GM19397 (cell line): ENCODE measurements at regions not wholly inside any gene's neighbourhood (a gene's known extent, or its start where the extent isn't known, plus 50 kb on each side); places are given as distances from the start of the nearest gene placed in this dataset.

Experiments used
- ATAC-seq: cut with Tn5 transposase; IDR thresholded peaks from one replicate; pipeline ENCODE4 v1.9.1; 2021; ENCODE audit warnings: mild to moderate bottlenecking, moderate library complexity; ENCODE audit not compliant: unreplicated experiment

DNA sequence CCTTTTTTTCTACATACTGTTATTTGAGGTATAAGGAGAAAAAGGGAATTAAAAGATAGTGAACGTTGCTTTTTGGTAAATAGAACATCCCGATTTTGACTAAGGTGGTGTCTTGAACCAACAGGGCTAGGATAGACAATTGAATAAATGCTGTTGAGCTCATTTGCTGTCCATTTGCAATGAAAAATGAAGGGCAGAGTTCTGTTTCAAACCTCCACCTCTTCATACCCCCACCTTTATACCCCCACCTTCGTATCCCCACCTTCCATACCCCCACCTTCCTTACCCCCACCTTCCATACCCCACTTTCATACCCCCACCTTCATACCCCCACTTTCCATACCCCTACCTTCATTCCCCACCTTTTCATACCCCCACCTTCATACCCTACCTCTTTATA is 93.4 kb upstream of the NAA20 start:
- no peak for ATAC-seq

DNA sequence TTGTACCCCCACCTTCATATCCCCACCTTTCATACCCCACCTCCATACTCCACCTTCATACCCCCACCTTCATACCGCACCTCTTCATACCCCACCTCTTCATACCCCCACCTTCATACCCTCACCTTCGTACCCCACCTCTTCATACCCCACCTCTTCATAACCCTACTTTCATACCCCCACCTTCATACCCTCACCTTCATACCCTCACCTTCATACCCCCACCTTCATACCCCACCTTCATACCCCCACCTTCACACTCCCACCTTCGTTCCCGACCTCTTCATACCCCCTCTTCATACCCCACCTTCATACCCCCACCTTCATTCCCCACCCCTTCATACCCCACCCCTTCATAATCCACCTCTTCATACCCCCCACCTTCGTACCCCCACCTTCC is 92.9 kb upstream of the NAA20 start:
- no peak for ATAC-seq

- no peak for ATAC-seq
Observed at GRCh38 chr20:19926591-19926990, 90.6 kb upstream of the NAA20 start.

GRCh38 chr20:19928328-19929011 is 88.7 kb upstream of the NAA20 start:
- no peak for ATAC-seq

GRCh38 chr20:19929012-19929360 is 88.2 kb upstream of the NAA20 start:
- no peak for ATAC-seq

- no peak for ATAC-seq
Observed at GRCh38 chr20:19929481-19930145, 87.5 kb upstream of the NAA20 start.

GRCh38 chr20:19930426-19930825 is 86.7 kb upstream of the NAA20 start:
- ATAC-seq, result no peak

DNA sequence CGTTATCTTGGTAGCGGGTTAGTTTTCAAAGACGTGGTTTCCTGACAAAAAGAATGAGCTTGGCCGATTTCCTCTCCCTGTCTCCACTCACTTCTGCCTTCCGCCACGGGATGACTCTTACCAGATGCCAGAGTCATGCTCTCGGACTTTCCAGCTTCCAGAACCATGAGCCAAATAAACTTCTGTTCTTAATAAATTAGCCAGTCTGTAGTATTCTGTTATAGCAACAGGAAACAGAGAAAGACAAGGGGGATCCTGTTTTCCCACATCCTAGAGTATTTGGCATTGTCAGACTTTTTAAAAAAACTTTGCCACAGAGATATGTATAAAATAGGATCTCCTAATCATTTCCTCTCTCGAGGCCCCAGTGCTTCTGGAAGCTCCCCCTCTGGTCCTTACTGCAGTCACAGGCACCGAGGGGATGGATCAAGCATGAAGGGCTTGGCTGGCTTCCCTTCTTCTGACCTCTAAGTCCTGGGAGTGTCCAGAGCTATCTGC is 84.9 kb upstream of the NAA20 start:
- ATAC-seq, result no peak

GRCh38 chr20:19934792-19935491 is 82.2 kb upstream of the NAA20 start:
- no peak for ATAC-seq

DNA sequence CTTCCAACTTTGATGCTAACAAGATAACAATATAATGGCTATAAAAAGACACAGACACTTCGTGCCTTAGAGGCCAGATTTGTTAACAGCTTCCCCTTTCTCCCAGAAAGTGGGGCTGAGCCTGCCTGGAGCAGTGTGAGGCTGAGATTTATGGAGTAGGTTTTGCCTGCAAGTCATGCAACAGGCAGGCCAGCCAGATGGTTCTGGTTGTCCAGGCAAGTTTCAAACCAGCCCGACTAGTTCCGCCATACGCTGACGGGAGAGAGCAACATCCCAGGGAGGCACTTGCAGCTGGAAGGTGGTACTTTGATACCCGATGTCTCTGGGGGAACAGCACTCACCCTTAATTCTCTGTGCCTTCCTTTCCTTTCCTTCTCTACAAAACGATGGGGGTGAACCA is 81.3 kb upstream of the NAA20 start:
- ATAC-seq, result no peak

- ATAC-seq, result no peak
Observed at GRCh38 chr20:19936466-19937200, 80.5 kb upstream of the NAA20 start.

GRCh38 chr20:19937218-19937617 is 79.9 kb upstream of the NAA20 start:
- ATAC-seq, result peak; percentile 48

- ATAC-seq, result peak; percentile 71
Observed at GRCh38 chr20:19937651-19938420, 79.3 kb upstream of the NAA20 start.

DNA sequence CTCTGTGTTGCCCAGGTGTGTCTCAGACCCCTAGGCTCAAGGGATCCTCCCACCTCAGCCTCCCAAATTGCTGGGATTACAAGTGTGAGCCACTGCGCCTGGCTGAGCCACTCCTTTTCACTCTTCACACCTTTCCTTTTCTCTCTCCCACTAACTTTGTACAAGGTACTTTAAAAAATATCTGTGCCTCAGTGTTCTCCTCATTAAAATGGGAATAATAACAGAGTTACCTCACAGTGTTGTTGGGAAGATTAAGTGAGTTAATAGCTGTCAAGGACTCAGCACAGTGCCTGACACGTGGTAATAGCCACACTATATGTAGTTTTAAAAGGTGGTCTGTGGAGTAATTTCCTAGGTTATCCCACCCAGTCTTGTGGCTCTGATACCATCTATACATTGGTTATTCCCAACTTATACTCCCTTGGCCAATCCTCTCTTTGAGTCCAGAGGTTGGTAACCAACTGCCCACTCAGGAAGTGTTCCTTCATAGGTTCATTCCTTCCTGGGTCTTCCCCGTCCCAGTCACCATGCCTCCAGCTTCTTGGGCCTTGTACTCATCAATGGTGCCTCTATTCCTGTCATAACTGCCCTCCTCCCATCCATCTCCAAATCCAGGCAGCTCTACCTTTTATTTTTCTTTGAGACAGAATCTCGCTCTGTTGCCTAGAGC is 78.6 kb upstream of the NAA20 start:
- ATAC-seq, result no peak

DNA sequence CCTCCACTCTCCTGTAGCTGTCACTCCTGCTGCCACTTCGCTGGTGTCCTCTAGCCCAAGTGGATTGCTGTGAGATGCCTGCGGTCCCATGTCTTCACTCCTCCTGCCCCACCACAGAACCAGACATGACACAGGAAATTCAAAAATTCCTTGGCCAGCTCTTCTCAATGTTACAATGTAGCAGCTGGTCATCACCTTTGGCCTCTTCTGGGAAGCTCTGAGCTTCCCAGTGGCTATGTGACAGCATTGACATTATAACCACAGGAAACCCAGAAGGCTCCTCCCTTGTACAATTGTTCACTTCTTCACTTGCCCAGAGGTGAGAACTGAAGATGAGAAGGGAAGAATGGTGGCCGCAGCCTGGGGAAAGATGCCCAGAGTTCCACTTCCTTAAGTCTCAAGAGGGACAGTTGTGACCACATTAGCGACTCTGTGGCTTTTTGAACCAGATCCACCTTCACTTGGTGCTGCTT is 76.1 kb upstream of the NAA20 start:
- ATAC-seq, result no peak

GRCh38 chr20:19942611-19943010 is 74.6 kb upstream of the NAA20 start:
- ATAC-seq, result no peak

DNA sequence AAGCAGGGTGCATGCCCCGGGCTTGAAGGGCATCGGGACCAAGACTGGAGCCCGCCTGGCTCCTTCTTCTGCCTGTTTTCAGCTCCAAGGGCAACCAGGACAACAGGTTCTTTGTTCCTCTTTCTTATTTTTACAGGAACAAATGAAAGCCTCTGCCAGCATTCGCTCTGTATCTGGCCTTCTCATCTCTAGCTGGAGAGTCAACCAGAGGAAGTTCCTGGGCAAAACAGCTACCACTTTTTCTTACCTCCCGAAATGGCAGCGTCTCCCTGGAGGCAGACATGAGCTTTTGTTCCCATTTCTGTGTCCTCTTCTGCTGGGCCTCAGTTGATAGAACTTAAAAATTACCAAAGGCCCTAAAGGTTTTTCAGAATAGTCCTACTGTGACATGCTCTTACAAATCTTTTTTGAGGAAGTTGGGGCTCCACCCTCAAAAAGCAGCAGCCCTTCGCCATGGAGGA is 74.1 kb upstream of the NAA20 start:
- ATAC-seq, result no peak

GRCh38 chr20:19944772-19945459 is 72.2 kb upstream of the NAA20 start:
- no peak for ATAC-seq
